GM19452 (cell line): ENCODE measurements at regions not wholly inside any gene's neighbourhood (a gene's known extent, or its start where the extent isn't known, plus 50 kb on each side); places are given as distances from the start of the nearest gene placed in this dataset.
A peak's percentile ranks its signal among the peaks of the same experiment; 100 is the strongest.
"Not testable (repeated sequence)": the region's sequence is repeated elsewhere in the genome, so short reads cannot be mapped to it uniquely, and the experiment has no call there.

Experiments
- ATAC-seq: cut with Tn5 transposase; IDR thresholded peaks from one replicate; pipeline ENCODE4 v1.9.1; 2021; ENCODE audit not compliant: unreplicated experiment

GRCh38 chr18:51330148-51330547 is 132.7 kb upstream of the MEX3C start:
- ATAC-seq: no peak

GRCh38 chr18:51330739-51331138 is 133.3 kb upstream of the MEX3C start:
- no peak for ATAC-seq

GRCh38 chr18:51337406-51337805 is 139.9 kb upstream of the MEX3C start:
- no peak for ATAC-seq

GRCh38 chr18:51339856-51340255 is 142.4 kb upstream of the MEX3C start:
- ATAC-seq: no peak

- ATAC-seq: no peak
Observed at GRCh38 chr18:51340332-51340731, 142.9 kb upstream of the MEX3C start.

GRCh38 chr18:51342815-51343214 is 145.3 kb upstream of the MEX3C start:
- ATAC-seq: peak; percentile 51

GRCh38 chr18:51345848-51346391 is 148.4 kb upstream of the MEX3C start:
- ATAC-seq: no peak

- no peak for ATAC-seq
Observed at GRCh38 chr18:51346404-51346803, 148.9 kb upstream of the MEX3C start.

GRCh38 chr18:51350081-51350480 is 152.6 kb upstream of the MEX3C start:
- no peak for ATAC-seq

- no peak for ATAC-seq
Observed at GRCh38 chr18:51355841-51356240, 158.4 kb upstream of the MEX3C start.

GRCh38 chr18:51360301-51360700 is 162.8 kb upstream of the MEX3C start:
- not testable (repeated sequence) for ATAC-seq

- peak; percentile 93 for ATAC-seq
Observed at GRCh38 chr18:51361130-51361860, 163.8 kb upstream of the MEX3C start.

GRCh38 chr18:51363384-51363783 is 165.9 kb upstream of the MEX3C start:
- no peak for ATAC-seq

- no peak for ATAC-seq
Observed at GRCh38 chr18:51370996-51371395, 173.5 kb upstream of the MEX3C start.

- ATAC-seq: no peak
Observed at GRCh38 chr18:51371929-51372328, 174.4 kb upstream of the MEX3C start.

GRCh38 chr18:51382081-51382480 is 184.6 kb upstream of the MEX3C start:
- ATAC-seq: no peak

GRCh38 chr18:51383116-51383515 is 185.6 kb upstream of the MEX3C start:
- no peak for ATAC-seq

- no peak for ATAC-seq
Observed at GRCh38 chr18:51383711-51384110, 186.2 kb upstream of the MEX3C start.

- no peak for ATAC-seq
Observed at GRCh38 chr18:51385270-51385669, 187.8 kb upstream of the MEX3C start.

- no peak for ATAC-seq
Observed at GRCh38 chr18:51390702-51391101, 193.2 kb upstream of the MEX3C start.

GRCh38 chr18:51391215-51391614 is 193.7 kb upstream of the MEX3C start:
- ATAC-seq: no peak

- no peak for ATAC-seq
Observed at GRCh38 chr18:51391731-51392130, 194.2 kb upstream of the MEX3C start.
